ENCODE measurements at regions not wholly inside any gene's neighbourhood (a gene's known extent, or its start where the extent isn't known, plus 50 kb on each side); places are given as distances from the start of the nearest gene placed in this dataset.

DNA sequence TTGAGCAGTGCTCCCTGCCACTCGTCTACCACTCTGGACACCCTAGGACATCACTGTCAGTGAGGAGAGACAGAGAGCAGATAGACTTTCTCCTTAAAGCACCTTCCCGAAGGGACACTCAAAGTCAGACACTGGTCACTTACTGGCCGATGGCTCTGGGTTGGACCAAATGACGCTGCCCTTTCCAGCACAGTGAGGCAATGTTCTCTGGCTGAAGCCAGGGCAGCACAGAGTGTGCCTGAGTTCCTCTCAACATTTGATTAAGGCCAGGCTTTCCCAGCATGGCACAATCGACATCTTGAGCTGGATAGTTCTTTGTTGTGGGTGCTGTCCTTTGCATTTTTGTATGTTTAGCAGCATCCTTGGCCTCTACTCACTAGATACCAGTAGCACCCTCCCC, 206.2 kb downstream of the CSNK2A3 start:
- TF ChIP-seq POLR2AphosphoS5 (IDR thresholded peaks at IDR 0.05; ENCODE audit: low read depth, low read length) (no peak), YY1 (IDR thresholded peaks at IDR 0.05; ENCODE audit: extremely low read depth, insufficient replicate concordance, low read depth, low read length) (no peak), MAX (IDR thresholded peaks at IDR 0.05) (no peak), SIN3A (IDR thresholded peaks at IDR 0.05; ENCODE audit: low read depth) (no peak), POLR2A (IDR thresholded peaks at IDR 0.05; ENCODE audit: borderline replicate concordance, extremely low read depth, insufficient read depth, insufficient read length) (no peak), ZNF274 (IDR thresholded peaks at IDR 0.05; ENCODE audit: low read depth, low read length) (no peak), EGR1 (IDR thresholded peaks at IDR 0.05; ENCODE audit: low read depth) (no peak), RAD21 (IDR thresholded peaks at IDR 0.05; ENCODE audit: low read depth) (no peak), EZH2 (IDR thresholded peaks at IDR 0.05) (no peak), CEBPB (IDR thresholded peaks at IDR 0.05; ENCODE audit: low read depth) (no peak), SRF (IDR thresholded peaks at IDR 0.05; ENCODE audit: low read depth) (no peak), EZH2phosphoT487 (IDR thresholded peaks at IDR 0.05; ENCODE audit: borderline replicate concordance) (no peak)
- TF ChIP-seq, protein P1, sequence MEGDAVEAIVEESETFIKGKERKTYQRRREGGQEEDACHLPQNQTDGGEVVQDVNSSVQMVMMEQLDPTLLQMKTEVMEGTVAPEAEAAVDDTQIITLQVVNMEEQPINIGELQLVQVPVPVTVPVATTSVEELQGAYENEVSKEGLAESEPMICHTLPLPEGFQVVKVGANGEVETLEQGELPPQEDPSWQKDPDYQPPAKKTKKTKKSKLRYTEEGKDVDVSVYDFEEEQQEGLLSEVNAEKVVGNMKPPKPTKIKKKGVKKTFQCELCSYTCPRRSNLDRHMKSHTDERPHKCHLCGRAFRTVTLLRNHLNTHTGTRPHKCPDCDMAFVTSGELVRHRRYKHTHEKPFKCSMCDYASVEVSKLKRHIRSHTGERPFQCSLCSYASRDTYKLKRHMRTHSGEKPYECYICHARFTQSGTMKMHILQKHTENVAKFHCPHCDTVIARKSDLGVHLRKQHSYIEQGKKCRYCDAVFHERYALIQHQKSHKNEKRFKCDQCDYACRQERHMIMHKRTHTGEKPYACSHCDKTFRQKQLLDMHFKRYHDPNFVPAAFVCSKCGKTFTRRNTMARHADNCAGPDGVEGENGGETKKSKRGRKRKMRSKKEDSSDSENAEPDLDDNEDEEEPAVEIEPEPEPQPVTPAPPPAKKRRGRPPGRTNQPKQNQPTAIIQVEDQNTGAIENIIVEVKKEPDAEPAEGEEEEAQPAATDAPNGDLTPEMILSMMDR (IDR thresholded peaks at IDR 0.05 in 2 of 3, conservative IDR thresholded peaks at IDR 0.05 in 1 of 3; ENCODE audit: borderline replicate concordance in 1 of 3, insufficient read depth in 1 of 3, low read depth in 2 of 3, low read length in 2 of 3): no peak
- TF ChIP-seq, protein P2, sequence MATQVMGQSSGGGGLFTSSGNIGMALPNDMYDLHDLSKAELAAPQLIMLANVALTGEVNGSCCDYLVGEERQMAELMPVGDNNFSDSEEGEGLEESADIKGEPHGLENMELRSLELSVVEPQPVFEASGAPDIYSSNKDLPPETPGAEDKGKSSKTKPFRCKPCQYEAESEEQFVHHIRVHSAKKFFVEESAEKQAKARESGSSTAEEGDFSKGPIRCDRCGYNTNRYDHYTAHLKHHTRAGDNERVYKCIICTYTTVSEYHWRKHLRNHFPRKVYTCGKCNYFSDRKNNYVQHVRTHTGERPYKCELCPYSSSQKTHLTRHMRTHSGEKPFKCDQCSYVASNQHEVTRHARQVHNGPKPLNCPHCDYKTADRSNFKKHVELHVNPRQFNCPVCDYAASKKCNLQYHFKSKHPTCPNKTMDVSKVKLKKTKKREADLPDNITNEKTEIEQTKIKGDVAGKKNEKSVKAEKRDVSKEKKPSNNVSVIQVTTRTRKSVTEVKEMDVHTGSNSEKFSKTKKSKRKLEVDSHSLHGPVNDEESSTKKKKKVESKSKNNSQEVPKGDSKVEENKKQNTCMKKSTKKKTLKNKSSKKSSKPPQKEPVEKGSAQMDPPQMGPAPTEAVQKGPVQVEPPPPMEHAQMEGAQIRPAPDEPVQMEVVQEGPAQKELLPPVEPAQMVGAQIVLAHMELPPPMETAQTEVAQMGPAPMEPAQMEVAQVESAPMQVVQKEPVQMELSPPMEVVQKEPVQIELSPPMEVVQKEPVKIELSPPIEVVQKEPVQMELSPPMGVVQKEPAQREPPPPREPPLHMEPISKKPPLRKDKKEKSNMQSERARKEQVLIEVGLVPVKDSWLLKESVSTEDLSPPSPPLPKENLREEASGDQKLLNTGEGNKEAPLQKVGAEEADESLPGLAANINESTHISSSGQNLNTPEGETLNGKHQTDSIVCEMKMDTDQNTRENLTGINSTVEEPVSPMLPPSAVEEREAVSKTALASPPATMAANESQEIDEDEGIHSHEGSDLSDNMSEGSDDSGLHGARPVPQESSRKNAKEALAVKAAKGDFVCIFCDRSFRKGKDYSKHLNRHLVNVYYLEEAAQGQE (IDR thresholded peaks at IDR 0.05; ENCODE audit: low read depth): no peak

Measured in HCT116 (cell line).